ENCODE measurements at regions not wholly inside any gene's neighbourhood (a gene's known extent, or its start where the extent isn't known, plus 50 kb on each side); places are given as distances from the start of the nearest gene placed in this dataset.
A peak's percentile ranks its signal among the peaks of the same experiment; 100 is the strongest.

GRCh38 chr12:87793131-87793530, 236.1 kb downstream of the C12orf50 start:
- no peak for DNase-seq (ENCODE audit: low read depth, low spot score)

GRCh38 chr12:87784350-87784749, 244.9 kb downstream of the C12orf50 start:
- no peak for DNase-seq (ENCODE audit: low read depth, low spot score)

DNA sequence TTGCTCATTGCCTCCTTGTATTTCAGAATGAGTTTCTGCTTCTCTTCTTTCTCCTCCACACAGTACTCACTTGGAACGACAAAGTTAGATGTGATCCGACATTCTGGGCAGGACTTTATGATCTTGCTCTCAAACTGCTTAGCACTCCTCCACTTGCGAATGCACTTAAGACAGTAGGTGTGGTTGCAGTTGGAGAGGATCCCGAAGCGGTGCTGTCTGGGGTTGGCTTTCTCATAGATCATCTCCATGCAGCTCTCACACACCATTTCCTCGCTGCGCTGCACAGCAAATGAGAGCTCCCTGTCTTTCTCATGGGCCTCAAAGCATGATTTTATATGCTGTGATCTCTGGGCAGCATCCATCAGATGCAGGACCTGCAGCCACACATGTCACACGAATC, 245.7 kb downstream of the C12orf50 start:
- no peak for DNase-seq (ENCODE audit: low read depth, low spot score)

DNA sequence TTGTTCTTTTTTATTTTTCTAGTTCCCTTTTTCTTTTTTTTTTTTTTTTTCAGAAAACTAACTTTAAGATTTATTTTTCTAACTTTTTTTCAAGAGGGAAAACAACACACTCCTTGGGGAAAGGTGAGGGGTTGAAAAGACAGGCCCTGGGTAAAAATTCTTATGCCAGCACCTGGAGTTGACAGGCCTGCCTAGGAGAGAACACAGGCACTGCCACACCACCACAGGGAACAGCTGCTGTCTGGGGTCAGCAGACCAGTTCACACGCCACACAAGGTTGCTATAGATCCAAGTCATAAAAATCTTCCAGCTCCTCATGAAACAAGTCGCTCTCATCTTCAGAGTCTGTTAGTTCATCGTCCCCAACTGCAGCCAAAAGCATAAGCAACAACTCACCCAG, 246.4 kb downstream of the C12orf50 start:
- no peak for DNase-seq (ENCODE audit: low read depth, low spot score)

- DNase-seq (ENCODE audit: low read depth, low spot score), result no peak
These were observed 249.2 kb downstream of the C12orf50 start for GRCh38 chr12:87779858-87780498.

DNA sequence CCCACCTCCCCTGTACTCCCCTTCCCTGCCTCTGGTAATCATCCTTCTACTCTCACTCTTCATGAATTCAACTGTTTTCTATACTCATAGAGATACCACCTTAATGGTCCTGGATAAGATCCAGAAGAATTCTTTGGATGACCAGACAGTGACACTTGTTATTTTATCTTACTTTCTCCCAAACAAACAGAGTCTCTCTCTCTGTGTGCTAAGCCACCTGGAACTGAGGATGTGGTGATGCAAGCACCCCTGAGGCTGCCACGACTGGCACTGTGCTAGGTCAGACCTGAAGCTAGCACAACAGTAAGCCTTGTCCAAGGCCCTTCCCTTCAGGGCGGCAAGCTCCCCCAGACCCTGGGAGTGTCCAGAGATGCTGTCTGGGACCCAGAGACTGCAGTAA, 250.2 kb downstream of the C12orf50 start:
- DNase-seq (ENCODE audit: low read depth, low spot score), result no peak

DNA sequence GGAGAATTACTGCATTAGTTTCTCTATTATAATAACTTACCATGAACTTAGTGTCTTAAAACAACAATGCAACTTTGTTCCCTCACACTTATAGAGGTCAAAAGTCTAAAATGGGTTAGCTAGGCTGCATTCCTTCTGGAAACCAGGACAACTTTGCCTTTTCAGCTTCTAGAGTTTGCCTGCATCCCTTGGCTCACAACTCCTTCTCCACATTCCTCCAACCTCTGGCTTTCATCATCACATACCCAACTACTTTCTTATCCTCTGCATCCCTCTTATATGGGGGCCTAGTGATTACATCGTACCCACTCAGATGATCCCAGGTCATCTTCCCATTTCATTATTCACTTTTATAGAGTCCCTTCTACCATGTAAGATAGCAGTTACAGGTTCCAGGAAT, 251.1 kb downstream of the C12orf50 start:
- no peak for DNase-seq (ENCODE audit: low read depth, low spot score)

DNA sequence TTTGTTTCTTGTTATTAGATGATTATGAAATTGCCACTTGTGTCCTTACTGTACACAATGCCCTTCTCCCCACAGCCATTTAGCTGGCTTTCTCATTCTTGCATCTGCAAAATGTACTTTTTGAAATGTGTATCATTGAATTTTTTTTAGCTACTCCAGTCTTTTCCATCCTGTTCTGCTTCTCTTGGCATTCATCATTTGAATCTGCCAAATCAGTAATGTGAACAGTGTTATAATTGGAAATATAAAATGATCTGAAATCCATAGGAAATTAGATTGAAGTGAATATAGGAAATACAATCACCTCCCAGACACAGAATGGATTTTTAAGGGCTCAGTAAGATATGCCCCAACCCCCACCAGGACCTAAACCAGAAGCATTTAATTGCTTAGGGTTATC, 253.4 kb downstream of the C12orf50 start:
- DNase-seq (ENCODE audit: low read depth, low spot score), result no peak

DNA sequence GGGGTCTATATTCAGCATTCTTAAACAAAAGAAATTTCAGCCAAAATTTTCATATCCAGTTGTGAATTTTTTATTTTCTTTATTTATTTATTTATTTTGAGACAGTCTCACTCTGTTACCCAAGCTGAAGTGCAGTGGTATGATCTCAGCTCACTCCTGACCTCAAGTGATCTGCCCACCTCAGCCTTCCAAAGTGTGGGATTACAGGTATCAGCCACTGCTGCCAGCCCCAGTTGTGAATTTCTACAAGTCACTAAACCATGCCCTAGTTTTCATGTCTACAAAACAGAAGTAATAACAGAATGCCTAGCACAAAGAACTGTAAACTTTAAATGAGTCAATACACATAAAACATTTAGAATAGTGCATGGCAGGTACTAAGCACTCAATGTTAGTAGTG, 254.2 kb downstream of the C12orf50 start:
- DNase-seq (ENCODE audit: low read depth, low spot score), result no peak

GRCh38 chr12:87772401-87772800, 256.8 kb downstream of the C12orf50 start:
- DNase-seq (ENCODE audit: low read depth, low spot score), result no peak

DNA sequence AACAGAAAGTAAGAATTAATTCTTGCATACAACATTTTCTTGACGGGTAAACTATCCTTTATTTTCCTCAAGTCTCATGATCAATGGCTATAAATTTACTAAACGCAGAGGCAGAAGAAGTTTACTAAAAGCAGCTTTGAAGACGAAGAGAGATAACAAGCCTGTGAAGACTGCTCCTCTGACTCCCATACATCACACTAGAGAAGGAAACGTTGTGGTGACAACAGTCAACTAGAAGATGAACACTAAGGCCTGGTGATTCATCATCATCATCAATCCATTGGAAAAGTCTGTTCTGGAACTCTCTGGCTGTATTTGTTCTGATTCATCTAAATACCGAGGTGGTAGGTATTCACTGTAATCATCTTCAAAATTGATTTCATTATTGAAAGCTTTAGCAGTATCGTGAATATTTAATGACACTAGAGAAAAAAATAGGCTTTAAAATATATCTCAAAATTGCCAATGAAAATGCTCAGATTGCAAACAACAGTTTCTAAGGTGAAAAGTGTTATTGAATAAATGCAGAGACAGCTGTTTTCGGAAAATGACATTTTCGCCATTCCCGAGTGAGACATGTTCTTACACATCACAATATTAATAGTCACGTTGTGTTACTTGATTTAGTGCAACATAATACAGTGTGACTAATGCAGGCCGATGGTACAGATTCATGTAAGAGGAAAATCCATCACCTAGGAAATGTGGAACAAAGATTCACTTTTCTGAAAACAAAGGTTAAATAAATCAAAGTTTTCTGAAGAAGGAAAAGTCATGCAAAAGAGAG, 260.5 kb downstream of the C12orf50 start:
- DNase-seq (ENCODE audit: low read depth, low spot score), result no peak

DNA sequence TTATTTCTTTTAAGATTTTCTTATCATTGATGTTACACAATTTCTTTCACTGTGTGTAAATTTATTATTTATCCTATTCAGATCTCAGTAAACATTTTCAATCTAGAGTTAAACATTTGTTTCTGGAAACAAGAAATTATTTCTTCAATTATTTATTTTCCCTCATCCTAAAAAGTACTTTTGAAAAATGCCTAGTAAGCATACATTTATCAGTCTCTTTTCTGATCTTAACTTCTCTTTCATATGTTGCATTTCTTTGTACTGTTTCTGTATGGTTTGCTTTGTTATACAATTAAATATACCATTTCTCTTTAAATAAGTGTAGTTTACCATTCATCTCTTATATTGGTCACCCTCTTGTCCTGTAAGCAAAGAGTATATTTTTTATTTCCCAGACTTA, 263.2 kb downstream of the C12orf50 start:
- DNase-seq (ENCODE audit: low read depth, low spot score), result no peak

DNA sequence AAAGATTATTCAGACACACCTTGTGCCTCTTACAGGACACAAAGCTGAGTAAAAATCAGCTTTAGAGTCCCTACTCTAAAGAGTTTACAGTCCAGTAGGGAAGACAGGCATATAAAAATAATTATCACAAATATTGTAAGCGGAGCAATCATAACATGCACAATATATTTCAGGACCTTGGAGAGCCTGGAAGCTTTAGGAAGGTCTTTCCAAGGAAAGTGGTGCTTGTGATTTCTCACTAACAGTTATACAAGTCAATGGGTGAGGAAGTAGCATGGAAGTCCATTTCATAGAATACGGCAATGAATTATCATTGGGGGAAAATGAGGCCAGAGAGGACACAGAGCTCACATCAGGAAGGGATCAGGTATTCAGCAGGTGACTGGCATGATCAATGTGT, 268.3 kb downstream of the C12orf50 start:
- no peak for DNase-seq (ENCODE audit: low read depth, low spot score)

GRCh38 chr12:87758271-87758670, 270.9 kb downstream of the C12orf50 start:
- DNase-seq (ENCODE audit: low read depth, low spot score), result no peak

DNA sequence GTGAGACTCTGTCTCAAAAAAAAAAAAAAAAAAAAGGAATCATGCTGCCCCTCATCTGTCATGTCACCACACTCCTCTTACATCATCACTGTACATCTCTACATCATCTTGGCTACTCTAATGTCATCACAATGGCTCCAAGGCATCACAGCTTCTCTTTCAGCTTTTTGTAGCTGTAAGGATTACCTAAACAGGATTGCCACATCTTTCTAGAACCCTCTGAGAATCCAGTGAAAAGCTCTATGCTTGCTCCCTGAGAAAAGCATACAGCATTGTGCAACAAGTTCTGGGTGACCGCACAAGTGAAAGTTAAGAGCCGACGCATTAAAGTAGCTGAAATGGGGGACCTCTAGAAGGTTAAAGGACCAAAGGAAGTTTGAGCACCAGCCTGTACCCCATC, 272.5 kb downstream of the C12orf50 start:
- DNase-seq (ENCODE audit: low read depth, low spot score), result no peak

- DNase-seq (ENCODE audit: low read depth, low spot score), result peak; percentile 97
These were observed 273.1 kb downstream of the C12orf50 start for GRCh38 chr12:87756111-87756510.

- no peak for DNase-seq (ENCODE audit: low read depth, low spot score)
These were observed 300.1 kb downstream of the C12orf50 start for GRCh38 chr12:87728931-87729593.

DNA sequence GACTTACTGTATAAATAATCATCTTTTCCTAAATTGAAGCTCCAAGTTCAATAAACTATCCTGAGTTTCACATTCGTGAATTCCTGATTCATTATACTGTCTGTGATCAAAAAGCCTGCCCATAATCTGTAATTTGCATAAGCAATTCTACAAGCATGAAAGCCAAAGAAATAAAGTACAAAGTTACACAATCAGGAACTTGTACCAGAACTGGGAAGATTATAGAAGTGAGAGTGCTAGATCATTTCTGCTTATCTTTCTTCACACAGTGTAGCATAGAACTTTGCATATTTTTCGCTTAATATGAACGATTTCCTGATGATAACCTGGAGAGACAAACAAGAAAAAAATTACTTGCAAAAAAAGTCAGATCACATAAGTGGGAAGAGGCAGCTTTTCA, 308.2 kb downstream of the C12orf50 start:
- no peak for DNase-seq (ENCODE audit: low read depth, low spot score)

DNA sequence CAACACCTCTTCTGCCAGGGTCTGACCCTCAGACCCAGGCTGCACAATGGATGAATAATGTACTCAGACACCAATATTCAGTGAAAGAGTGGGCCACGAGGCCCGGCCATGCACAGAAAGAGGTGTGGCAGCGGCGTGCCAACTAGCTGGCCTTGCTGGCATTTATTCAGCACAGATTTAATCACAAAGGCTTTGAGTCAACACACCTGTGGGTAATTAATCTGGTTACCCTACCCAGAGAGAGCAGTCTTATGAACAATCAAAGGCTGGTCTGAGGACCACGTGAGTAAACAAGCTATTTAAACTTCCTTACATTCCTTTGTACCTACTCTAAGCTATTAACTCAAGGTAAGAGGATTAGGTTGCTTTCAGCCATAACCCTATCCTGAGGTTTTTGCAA, 324.8 kb downstream of the C12orf50 start:
- no peak for DNase-seq (ENCODE audit: low read depth, low spot score)

- DNase-seq (ENCODE audit: low read depth, low spot score), result no peak
These were observed 338.9 kb downstream of the C12orf50 start for GRCh38 chr12:87690236-87690810.

DNA sequence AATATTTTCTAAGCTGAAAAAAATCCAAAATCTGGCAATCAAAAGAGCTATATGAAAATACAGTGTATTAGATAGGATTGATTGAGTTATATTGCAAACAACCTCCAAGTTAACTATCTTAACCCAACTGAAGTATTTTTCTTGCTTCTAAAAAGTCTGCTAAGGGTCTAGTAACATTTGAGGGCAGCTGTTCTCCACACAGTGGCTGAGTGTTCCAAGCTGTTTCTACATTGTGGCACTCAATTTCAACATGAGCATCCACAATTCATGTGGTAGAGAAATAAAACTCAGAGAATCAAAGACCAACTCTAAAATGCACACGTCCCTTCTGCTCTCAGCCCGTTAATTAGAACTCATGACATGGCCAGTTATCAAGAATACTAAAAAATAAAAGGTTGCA, 340.0 kb downstream of the C12orf50 start:
- no peak for DNase-seq (ENCODE audit: low read depth, low spot score)

- peak; percentile 2 for DNase-seq (ENCODE audit: low read depth, low spot score)
These were observed 341.8 kb downstream of the C12orf50 start for GRCh38 chr12:87687362-87687761.

DNA sequence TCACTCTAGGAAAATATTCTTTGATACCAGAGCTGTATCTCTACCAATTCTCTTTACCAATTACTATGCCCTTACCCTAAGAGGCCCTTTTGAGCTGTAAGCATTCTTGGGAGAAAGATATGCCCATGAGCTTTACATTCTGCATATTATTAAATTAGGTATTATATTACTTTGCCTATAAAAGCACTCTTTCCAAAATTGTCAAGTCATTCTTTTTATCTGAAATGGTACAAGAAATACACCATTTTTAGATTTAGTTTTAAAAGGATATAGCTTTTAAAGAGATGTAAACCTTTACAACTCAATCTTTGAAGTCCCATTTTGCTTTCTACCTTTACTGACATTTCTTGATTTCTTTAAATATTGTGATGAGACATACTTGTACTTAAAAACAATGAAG, 343.5 kb downstream of the C12orf50 start:
- DNase-seq (ENCODE audit: low read depth, low spot score), result no peak

All from smooth muscle cell of the brain vasculature (primary cell).